ENCODE measurements at regions not wholly inside any gene's neighbourhood (a gene's known extent, or its start where the extent isn't known, plus 50 kb on each side); places are given as distances from the start of the nearest gene placed in this dataset.

- TF ChIP-seq CTCF (IDR thresholded peaks at IDR 0.05; ENCODE audit: insufficient read depth, low read depth, low read length, missing control alignments), result no peak
- no peak for DNase-seq (ENCODE audit: low read depth)
- H3K4me3 ChIP-seq (ENCODE audit: low read depth, low read length), result no peak overlapping the region
Observed at GRCh38 chr1:193545171-193545570, 358.8 kb upstream of the B3GALT2 start.

- DNase-seq (ENCODE audit: low read depth), result no peak
- no peak for TF ChIP-seq CTCF (IDR thresholded peaks at IDR 0.05; ENCODE audit: insufficient read depth, low read depth, low read length, missing control alignments)
Observed at GRCh38 chr1:193543259-193543658, 356.8 kb upstream of the B3GALT2 start.

GRCh38 chr1:193542690-193543089, 356.3 kb upstream of the B3GALT2 start:
- no peak for TF ChIP-seq CTCF (IDR thresholded peaks at IDR 0.05; ENCODE audit: insufficient read depth, low read depth, low read length, missing control alignments)
- DNase-seq (ENCODE audit: low read depth), result no peak
- no peak overlapping the region for H3K4me3 ChIP-seq (ENCODE audit: low read depth, low read length)

More at GRCh38 chr1:193543259-193543658, 356.8 kb upstream of the B3GALT2 start:
- H3K4me3 ChIP-seq (ENCODE audit: low read depth, low read length), result no peak overlapping the region

- no peak for TF ChIP-seq CTCF (IDR thresholded peaks at IDR 0.05; ENCODE audit: insufficient read depth, low read depth, low read length, missing control alignments)
- peak overlapping the region; percentile 61 for H3K4me3 ChIP-seq (ENCODE audit: low read depth, low read length)
- DNase-seq (ENCODE audit: low read depth), result peak; percentile 25
Observed at GRCh38 chr1:193540511-193540910, 354.1 kb upstream of the B3GALT2 start.

GRCh38 chr1:193539731-193540459, 353.5 kb upstream of the B3GALT2 start:
- peak overlapping the region; percentile 61 for H3K4me3 ChIP-seq (ENCODE audit: low read depth, low read length)
- TF ChIP-seq CTCF (IDR thresholded peaks at IDR 0.05; ENCODE audit: insufficient read depth, low read depth, low read length, missing control alignments), result no peak
- peak; percentile 74 for DNase-seq (ENCODE audit: low read depth)

- TF ChIP-seq CTCF (IDR thresholded peaks at IDR 0.05; ENCODE audit: insufficient read depth, low read depth, low read length, missing control alignments), result no peak
- no peak for DNase-seq (ENCODE audit: low read depth)
- H3K4me3 ChIP-seq (ENCODE audit: low read depth, low read length), result no peak overlapping the region
Observed at GRCh38 chr1:193538680-193539079, 352.3 kb upstream of the B3GALT2 start.

- TF ChIP-seq CTCF (IDR thresholded peaks at IDR 0.05; ENCODE audit: insufficient read depth, low read depth, low read length, missing control alignments), result no peak
- H3K4me3 ChIP-seq (ENCODE audit: low read depth, low read length), result no peak overlapping the region
- no peak for DNase-seq (ENCODE audit: low read depth)
Observed at GRCh38 chr1:193538003-193538354, 351.6 kb upstream of the B3GALT2 start.
